MM.1S (cell line): ENCODE measurements at regions not wholly inside any gene's neighbourhood (a gene's known extent, or its start where the extent isn't known, plus 50 kb on each side); places are given as distances from the start of the nearest gene placed in this dataset.

ENCODE experiments used
- DNase-seq: peaks from one replicate; pipeline ENCODE4 v3.0.0-alpha.2; 2015
- H2AFZ ChIP-seq: fragments of 300-600 bp; sonication (generic); 2 replicates; pipeline ENCODE4 v1.6.0; 2016; ENCODE audit warnings: antibody characterized with exemption, low read length
- H3F3A ChIP-seq: fragments of 300-600 bp; sonication (generic); 2 replicates; pipeline ENCODE4 v1.6.1; 2016; ENCODE audit warnings: mild to moderate bottlenecking, antibody characterized with exemption, low read length, moderate library complexity, mixed read lengths; ENCODE audit not compliant: insufficient read depth
- H3K27ac ChIP-seq: fragments of 300-600 bp; sonication (generic); 2 replicates; pipeline ENCODE4 v1.5.1; 2016; ENCODE audit warnings: mild to moderate bottlenecking, low read length
- H3K27me3 ChIP-seq: fragments of 300-600 bp; sonication (generic); replicated peaks from 2 replicates; pipeline ENCODE4 v1.6.0; 2016; ENCODE audit warnings: low read length; ENCODE audit not compliant: insufficient read depth
- H3K36me3 ChIP-seq: fragments of 300-600 bp; sonication (generic); replicated peaks from 2 replicates; pipeline ENCODE4 v1.6.1; 2016; ENCODE audit warnings: mild to moderate bottlenecking, low read length, mixed read lengths; ENCODE audit not compliant: insufficient read depth
- H3K4me1 ChIP-seq: fragments of 300-600 bp; sonication (generic); 2 replicates; pipeline ENCODE4 v1.6.1; 2016; ENCODE audit warnings: low read length, mixed read lengths
- H3K4me2 ChIP-seq: fragments of 300-600 bp; sonication (generic); 2 replicates; pipeline ENCODE4 v1.6.0; 2016; ENCODE audit warnings: low read depth, low read length
- H3K4me3 ChIP-seq: fragments of 300-600 bp; sonication (generic); 2 replicates; pipeline ENCODE4 v1.5.1; 2016; ENCODE audit warnings: low read length, mixed read lengths
- H3K79me2 ChIP-seq: fragments of 300-600 bp; sonication (generic); 2 replicates; pipeline ENCODE4 v1.6.1; 2016; ENCODE audit warnings: mixed run types, low read length, mixed read lengths
- H3K9ac ChIP-seq: fragments of 300-600 bp; sonication (generic); 2 replicates; pipeline ENCODE4 v1.6.1; 2016; ENCODE audit warnings: low read length, mixed read lengths
- H3K9me2 ChIP-seq: fragments of 300-600 bp; sonication (generic); replicated peaks from 2 replicates; pipeline ENCODE4 v1.6.1; 2016; ENCODE audit warnings: mild to moderate bottlenecking, low read length, mixed read lengths; ENCODE audit not compliant: insufficient read depth
- H3K9me3 ChIP-seq: fragments of 300-600 bp; sonication (generic); replicated peaks from 2 replicates; pipeline ENCODE4 v1.6.1; 2016; ENCODE audit warnings: mild to moderate bottlenecking, low read length, mixed read lengths; ENCODE audit not compliant: insufficient read depth
- H4K20me1 ChIP-seq: fragments of 300-600 bp; sonication (generic); 2 replicates; pipeline ENCODE4 v1.6.1; 2016; ENCODE audit warnings: mild to moderate bottlenecking, low read length, moderate library complexity, mixed read lengths; ENCODE audit not compliant: insufficient read depth
- CTCF ChIP-seq: fragments of 300-600 bp; sonication (generic); IDR thresholded peaks from 2 replicates; pipeline ENCODE4 v1.5.1; 2016; ENCODE audit warnings: antibody characterized with exemption, low read length, mixed read lengths
- EZH2 ChIP-seq: fragments of 300-600 bp; sonication (generic); optimal IDR thresholded peaks from 2 replicates; pipeline ENCODE3; 2017; ENCODE audit warnings: low read depth, mild to moderate bottlenecking, antibody characterized with exemption, low read length, mixed read lengths
- EZH2phosphoT487 ChIP-seq: fragments of 300-600 bp; sonication (generic); IDR thresholded peaks from 2 replicates; pipeline ENCODE4 v1.6.1; 2018; ENCODE audit warnings: antibody characterized with exemption, low read length

GRCh38 chr14:89085231-89085731 lies 260.8 kb downstream of the TTC8 start:
- H3K9me3 ChIP-seq, result no peaks in the 10 kb centered on the region
- no peaks in the 10 kb centered on the region for H4K20me1 ChIP-seq
- H3K27ac ChIP-seq, result no peak overlapping the region
- no peaks in the 10 kb centered on the region for H3F3A ChIP-seq
- H2AFZ ChIP-seq, result no peak overlapping the region
- no peaks in the 10 kb centered on the region for H3K9me2 ChIP-seq
- no peak overlapping the region for H3K4me2 ChIP-seq
- no peak overlapping the region for H3K4me3 ChIP-seq
- no peaks in the 10 kb centered on the region for H3K79me2 ChIP-seq
- no peak for DNase-seq
- no peaks in the 10 kb centered on the region for H3K36me3 ChIP-seq
- H3K9ac ChIP-seq, result no peak overlapping the region
- TF ChIP-seq CTCF (no peak), EZH2phosphoT487 (no peak), EZH2 (no peak)
- no peaks in the 10 kb centered on the region for H3K27me3 ChIP-seq
- no peaks in the 10 kb centered on the region for H3K4me1 ChIP-seq

GRCh38 chr14:89085737-89086382 lies 261.4 kb downstream of the TTC8 start:
- Histone ChIP-seq H2AFZ (no peak overlapping the region), H3K9ac (no peak overlapping the region), H3K27ac (no peak overlapping the region), H3F3A (no peaks in the 10 kb centered on the region), H3K4me2 (no peak overlapping the region), H3K9me2 (no peaks in the 10 kb centered on the region), H3K4me1 (no peaks in the 10 kb centered on the region), H3K27me3 (no peaks in the 10 kb centered on the region), H4K20me1 (no peaks in the 10 kb centered on the region), H3K79me2 (no peaks in the 10 kb centered on the region), H3K36me3 (no peaks in the 10 kb centered on the region), H3K4me3 (no peak overlapping the region), H3K9me3 (no peaks in the 10 kb centered on the region)
- TF ChIP-seq EZH2, result no peak
- no peak for TF ChIP-seq EZH2phosphoT487
- no peak for TF ChIP-seq CTCF
- DNase-seq, result no peak

- no peak overlapping the region for H3K4me2 ChIP-seq
- no peak overlapping the region for H3K9ac ChIP-seq
- TF ChIP-seq CTCF (no peak), EZH2 (no peak), EZH2phosphoT487 (no peak)
Measured at GRCh38 chr14:89088530-89088929, 264.1 kb downstream of the TTC8 start.

More at GRCh38 chr14:89088530-89088929, 264.1 kb downstream of the TTC8 start:
- H3K36me3 ChIP-seq, result no peaks in the 10 kb centered on the region
- no peaks in the 10 kb centered on the region for H3K79me2 ChIP-seq
- no peaks in the 10 kb centered on the region for H3K9me2 ChIP-seq
- no peak overlapping the region for H3K27ac ChIP-seq
- H4K20me1 ChIP-seq, result no peaks in the 10 kb centered on the region
- no peaks in the 10 kb centered on the region for H3K4me1 ChIP-seq
- no peaks in the 10 kb centered on the region for H3K9me3 ChIP-seq
- H3K27me3 ChIP-seq, result no peaks in the 10 kb centered on the region
- DNase-seq, result no peak
- no peak overlapping the region for H3K4me3 ChIP-seq
- H3F3A ChIP-seq, result no peaks in the 10 kb centered on the region
- no peak overlapping the region for H2AFZ ChIP-seq
